ENCODE measurements at regions not wholly inside any gene's neighbourhood (a gene's known extent, or its start where the extent isn't known, plus 50 kb on each side); places are given as distances from the start of the nearest gene placed in this dataset.
A peak's percentile ranks its signal among the peaks of the same experiment; 100 is the strongest.

DNA sequence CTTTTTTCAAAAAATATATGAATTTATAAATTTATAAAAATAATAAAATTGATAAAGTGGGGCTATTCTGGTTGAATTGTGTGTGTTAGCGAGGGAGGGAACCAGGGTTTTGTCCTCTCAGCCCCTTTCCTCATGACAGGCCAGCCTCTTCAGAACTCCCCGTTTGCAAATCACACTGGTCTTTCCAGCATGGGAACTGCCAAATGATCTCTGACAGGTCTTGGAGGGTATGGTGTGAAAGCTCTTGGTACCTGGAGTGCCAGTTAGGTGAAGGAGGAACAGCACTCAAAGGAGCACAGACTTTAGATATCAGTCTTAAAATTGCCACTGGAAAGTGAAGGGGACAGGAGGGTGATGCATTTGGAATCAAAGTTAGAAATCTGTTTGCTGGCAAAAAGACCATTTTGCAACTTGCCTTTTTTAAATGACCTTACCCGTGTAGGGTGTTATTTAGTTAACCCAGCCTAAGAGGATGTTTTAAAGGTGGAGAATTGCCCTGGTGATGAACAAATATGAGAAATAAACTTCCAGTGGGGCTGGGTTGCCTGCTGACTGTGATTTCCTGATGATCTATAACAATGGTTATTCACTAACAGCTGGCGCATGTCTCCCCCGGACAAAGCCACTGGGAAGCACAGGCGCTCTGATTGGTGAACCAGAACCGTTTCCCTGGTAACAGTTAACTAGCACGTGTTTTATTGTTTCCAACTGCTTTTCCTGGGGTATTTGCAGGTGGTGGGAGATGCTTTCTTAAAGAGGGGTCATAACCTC lies 85.3 kb upstream of the EFEMP1 start:
- Histone ChIP-seq H2AK5ac (ENCODE audit: low read depth, low read length) (peak overlapping the region; percentile 67), H3K27ac (ENCODE audit: insufficient read depth, low read length) (peak overlapping the region; percentile 62), H3K23ac (ENCODE audit: low read depth, low read length) (peak overlapping the region; percentile 73), H4K5ac (ENCODE audit: low read depth, low read length) (peak overlapping the region; percentile 77), H2BK120ac (ENCODE audit: low read depth, low read length) (peak overlapping the region; percentile 90), H3K9me3 (ENCODE audit: control insufficient read depth, insufficient read depth, low read length) (no peaks in the 10 kb centered on the region), H3K18ac (ENCODE audit: low read depth, low read length) (peak overlapping the region; percentile 73), H4K8ac (ENCODE audit: low read depth in 2 of 2, low read length in 2 of 2) (peak overlapping the region; percentile 58 to 63), H3K56ac (ENCODE audit: extremely low read depth, insufficient read depth, low read length) (peak overlapping the region; percentile 32; the same call in 1 of the 2 replicates), H2AK9ac (replicated peaks; ENCODE audit: low read depth, low read length, poor library complexity) (no peak overlapping the region), H2BK15ac (ENCODE audit: low read depth, low read length) (peak overlapping the region; percentile 74; the same call in 2 of the 3 replicates), H2BK20ac (ENCODE audit: low read depth, low read length) (peak overlapping the region; percentile 85), H2AFZ (replicated peaks; ENCODE audit: low read length, poor library complexity) (peak overlapping the region; percentile 60), H3K14ac (replicated peaks; ENCODE audit: low read depth, low read length) (peak overlapping the region; percentile 70), H3K4ac (ENCODE audit: low read depth, low read length) (peak overlapping the region; percentile 80), H3K4me1 (ENCODE audit: control insufficient read depth, insufficient read depth, low read length) (peaks cover 3% of the 10 kb centered on the region), H4K91ac (ENCODE audit: insufficient read depth, low read depth, low read length) (peak overlapping the region; percentile 79), H3K9me1 (ENCODE audit: insufficient read depth, low read length) (no peaks in the 10 kb centered on the region; the same call in 1 of the 2 replicates), H3K4me3 (ENCODE audit: insufficient read depth, low read depth, low read length) (no peak overlapping the region), H2BK5ac (ENCODE audit: low read depth, low read length, poor library complexity, severe bottlenecking) (peak overlapping the region; percentile 56), H3K27me3 (ENCODE audit: control insufficient read depth, insufficient read depth, low read length) (no peaks in the 10 kb centered on the region), H4K20me1 (ENCODE audit: insufficient read depth, low read length) (no peaks in the 10 kb centered on the region), H3K36me3 (ENCODE audit: control insufficient read depth, insufficient read depth, low read length) (no peaks in the 10 kb centered on the region), H3K79me1 (ENCODE audit: low read depth in 1 of 2, low read length in 2 of 2) (no peaks in the 10 kb centered on the region), H3K4me2 (ENCODE audit: low read depth, low read length) (peak overlapping the region; percentile 38; the same call in 1 of the 2 replicates), H3K9ac (ENCODE audit: low read depth, low read length) (peak overlapping the region; percentile 33; the same call in 1 of the 2 replicates)
- no TSS peak for BruUV-seq (replicated peaks)
- ChIA-PET POLR2A (ENCODE audit: unreplicated experiment) (no interaction called here), CTCF (interaction anchor here (0.5 to 1.3 kb wide), 4 partner anchors 196 to 304 kb away, joined by 3 to 6 read pairs (median 4); no protein-coding TSS in a partner anchor)
- intact Hi-C loops (cut with micrococcal nuclease) (loop anchor here (1.0 to 5.0 kb wide), 4 partner anchors 48 to 291 kb away; partner anchors contain the start of gene EFEMP1), dilution Hi-C loops (cut with HindIII; ENCODE audit: low sequenced_read_pairs, unreplicated experiment) (loop anchor here (25.0 kb wide), 1 partner anchor 297 kb away; no protein-coding TSS in a partner anchor), in situ Hi-C loops (cut with MboI; ENCODE audit: low sequenced_read_pairs) (loop anchor here (10.0 kb wide), 1 partner anchor 244 kb away; no protein-coding TSS in a partner anchor)
- ATAC-seq (ENCODE audit: low read depth) (peak; percentile 97), DNase-seq (peak; percentile 89)
- WGBS, 2 experiments (ENCODE audit: extremely low coverage in 2 of 2, insufficient read length in 1 of 2), result 17% methylated on average over 3 of the region's 8 CpGs; no CpG with 5 or more reads in 1 of the 2 experiments
- TF ChIP-seq RFX5 (IDR thresholded peaks at IDR 0.05; ENCODE audit: low read depth, low read length), result no peak
- no peak; the same call in 1 of the 2 replicates for TF ChIP-seq RAD21 (IDR thresholded peaks at IDR 0.05; ENCODE audit: low read length)
- TF ChIP-seq CEBPB (IDR thresholded peaks at IDR 0.05; ENCODE audit: low read depth, low read length), result no peak; the same call in 1 of the 2 replicates
- TF ChIP-seq, protein P1, sequence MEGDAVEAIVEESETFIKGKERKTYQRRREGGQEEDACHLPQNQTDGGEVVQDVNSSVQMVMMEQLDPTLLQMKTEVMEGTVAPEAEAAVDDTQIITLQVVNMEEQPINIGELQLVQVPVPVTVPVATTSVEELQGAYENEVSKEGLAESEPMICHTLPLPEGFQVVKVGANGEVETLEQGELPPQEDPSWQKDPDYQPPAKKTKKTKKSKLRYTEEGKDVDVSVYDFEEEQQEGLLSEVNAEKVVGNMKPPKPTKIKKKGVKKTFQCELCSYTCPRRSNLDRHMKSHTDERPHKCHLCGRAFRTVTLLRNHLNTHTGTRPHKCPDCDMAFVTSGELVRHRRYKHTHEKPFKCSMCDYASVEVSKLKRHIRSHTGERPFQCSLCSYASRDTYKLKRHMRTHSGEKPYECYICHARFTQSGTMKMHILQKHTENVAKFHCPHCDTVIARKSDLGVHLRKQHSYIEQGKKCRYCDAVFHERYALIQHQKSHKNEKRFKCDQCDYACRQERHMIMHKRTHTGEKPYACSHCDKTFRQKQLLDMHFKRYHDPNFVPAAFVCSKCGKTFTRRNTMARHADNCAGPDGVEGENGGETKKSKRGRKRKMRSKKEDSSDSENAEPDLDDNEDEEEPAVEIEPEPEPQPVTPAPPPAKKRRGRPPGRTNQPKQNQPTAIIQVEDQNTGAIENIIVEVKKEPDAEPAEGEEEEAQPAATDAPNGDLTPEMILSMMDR (conservative IDR thresholded peaks at IDR 0.05; ENCODE audit: low read depth, low read length), result no peak
- TF ChIP-seq, protein P2, sequence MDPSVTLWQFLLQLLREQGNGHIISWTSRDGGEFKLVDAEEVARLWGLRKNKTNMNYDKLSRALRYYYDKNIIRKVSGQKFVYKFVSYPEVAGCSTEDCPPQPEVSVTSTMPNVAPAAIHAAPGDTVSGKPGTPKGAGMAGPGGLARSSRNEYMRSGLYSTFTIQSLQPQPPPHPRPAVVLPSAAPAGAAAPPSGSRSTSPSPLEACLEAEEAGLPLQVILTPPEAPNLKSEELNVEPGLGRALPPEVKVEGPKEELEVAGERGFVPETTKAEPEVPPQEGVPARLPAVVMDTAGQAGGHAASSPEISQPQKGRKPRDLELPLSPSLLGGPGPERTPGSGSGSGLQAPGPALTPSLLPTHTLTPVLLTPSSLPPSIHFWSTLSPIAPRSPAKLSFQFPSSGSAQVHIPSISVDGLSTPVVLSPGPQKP (IDR thresholded peaks at IDR 0.05; ENCODE audit: borderline replicate concordance, low read depth, low read length), result no peak
- TF ChIP-seq MAZ (IDR thresholded peaks at IDR 0.05; ENCODE audit: borderline replicate concordance, low read depth, low read length), result no peak
- TF ChIP-seq SMC3 (IDR thresholded peaks at IDR 0.05; ENCODE audit: low read depth, low read length), result peak; percentile 5; the same call in 1 of the 2 replicates
- TF ChIP-seq POLR2A (IDR thresholded peaks at IDR 0.05; ENCODE audit: low read depth, low read length), result no peak
- TF ChIP-seq BHLHE40 (IDR thresholded peaks at IDR 0.05; ENCODE audit: low read depth, low read length), result peak; percentile 79
- TF ChIP-seq MAFK (IDR thresholded peaks at IDR 0.05; ENCODE audit: low read depth, low read length), result 0 out of 2 replicates have a peak, but pooled peaks have one; percentile 7
- peak; percentile 83; the same call in 1 of the 2 replicates for TF ChIP-seq MXI1 (IDR thresholded peaks at IDR 0.05; ENCODE audit: borderline replicate concordance, low read depth, low read length)
- no peak for TF ChIP-seq FOS (IDR thresholded peaks at IDR 0.05; ENCODE audit: low read depth, low read length)
- no peak for TF ChIP-seq RCOR1 (IDR thresholded peaks at IDR 0.05; ENCODE audit: insufficient replicate concordance, low read length)

Measured in IMR-90 (cell line).